HepG2 (cell line): ENCODE measurements at regions not wholly inside any gene's neighbourhood (a gene's known extent, or its start where the extent isn't known, plus 50 kb on each side); places are given as distances from the start of the nearest gene placed in this dataset.

Source experiments
- FLYWCH1 ChIP-seq: sonication (generic); formaldehyde crosslinking; IDR thresholded peaks from 2 replicates; pipeline ENCODE4 v1.8.1; 2023; ENCODE audit warnings: mild to moderate bottlenecking, missing genetic modification reagents
- GFI1 ChIP-seq: sonication (generic); formaldehyde crosslinking; IDR thresholded peaks from 2 replicates; pipeline ENCODE4 v1.5.0; 2020; ENCODE audit warnings: missing genetic modification reagents, mild to moderate bottlenecking, borderline replicate concordance
- GZF1 ChIP-seq: sonication (generic); formaldehyde crosslinking; IDR thresholded peaks from 2 replicates; pipeline ENCODE4 v1.5.1; 2020; ENCODE audit warnings: mild to moderate bottlenecking, missing genetic modification reagents
- HES4 ChIP-seq: sonication (generic); formaldehyde crosslinking; IDR thresholded peaks from 2 replicates; pipeline ENCODE4 v1.9.0; 2021; ENCODE audit warnings: mild to moderate bottlenecking, missing genetic modification reagents, borderline replicate concordance
- HNRNPH1 ChIP-seq: fragments of 200-400 bp; formaldehyde crosslinking; optimal IDR thresholded peaks from 2 replicates; pipeline ENCODE3; 2017; ENCODE audit warnings: mild to moderate bottlenecking, low read depth, low read length
- MIXL1 ChIP-seq: IDR thresholded peaks from 2 replicates; pipeline ENCODE4 v1.6.1; 2016
- NFE2 ChIP-seq: sonication (generic); formaldehyde crosslinking; IDR thresholded peaks from 2 replicates; pipeline ENCODE4 v1.4.0; 2020; ENCODE audit warnings: missing genetic modification reagents
- SP2 ChIP-seq: sonication (generic); formaldehyde crosslinking; IDR thresholded peaks from 2 replicates; pipeline ENCODE4 v1.5.1; 2020; ENCODE audit warnings: mild to moderate bottlenecking, missing genetic modification reagents
- SRSF9 ChIP-seq: fragments of 200-400 bp; formaldehyde crosslinking; IDR thresholded peaks from 2 replicates; pipeline ENCODE4 v1.6.1; 2018; ENCODE audit warnings: borderline replicate concordance, mild to moderate bottlenecking, low read depth, low read length; ENCODE audit not compliant: insufficient read depth, poor library complexity, severe bottlenecking
- TCF7L2 ChIP-seq: IDR thresholded peaks from 2 replicates; pipeline ENCODE4 v1.6.1; 2011; ENCODE audit warnings: mild to moderate bottlenecking, low read depth, low read length, moderate library complexity
- TF ChIP-seq, protein P1 (sequence below), 2 experiments: sonication (generic) in 1 of 2; formaldehyde crosslinking in 1 of 2; IDR thresholded peaks; 2 replicates each; pipeline versions ENCODE4 v1.4.0 to v1.6.1; 2016 to 2020; ENCODE audit warnings: borderline replicate concordance in 1 of 2, low read depth in 1 of 2, mild to moderate bottlenecking in 1 of 2, missing genetic modification reagents in 1 of 2
- TF ChIP-seq, protein P2 (sequence below), 2 experiments: fragments of 450-650 bp in 1 of 2; sonication (generic) in 1 of 2; formaldehyde crosslinking in 1 of 2; IDR thresholded peaks; 2 replicates each; pipeline versions ENCODE4 v1.6.1 to v1.8.0; 2016 to 2022; ENCODE audit warnings: antibody characterized with exemption in 1 of 2, mild to moderate bottlenecking in 1 of 2, missing genetic modification reagents in 1 of 2
- TF ChIP-seq, protein P3 (sequence below): sonication (generic); formaldehyde crosslinking; IDR thresholded peaks from 2 replicates; pipeline ENCODE4 v1.5.1; 2020; ENCODE audit warnings: missing genetic modification reagents, mild to moderate bottlenecking, borderline replicate concordance

- TF ChIP-seq, protein P1, sequence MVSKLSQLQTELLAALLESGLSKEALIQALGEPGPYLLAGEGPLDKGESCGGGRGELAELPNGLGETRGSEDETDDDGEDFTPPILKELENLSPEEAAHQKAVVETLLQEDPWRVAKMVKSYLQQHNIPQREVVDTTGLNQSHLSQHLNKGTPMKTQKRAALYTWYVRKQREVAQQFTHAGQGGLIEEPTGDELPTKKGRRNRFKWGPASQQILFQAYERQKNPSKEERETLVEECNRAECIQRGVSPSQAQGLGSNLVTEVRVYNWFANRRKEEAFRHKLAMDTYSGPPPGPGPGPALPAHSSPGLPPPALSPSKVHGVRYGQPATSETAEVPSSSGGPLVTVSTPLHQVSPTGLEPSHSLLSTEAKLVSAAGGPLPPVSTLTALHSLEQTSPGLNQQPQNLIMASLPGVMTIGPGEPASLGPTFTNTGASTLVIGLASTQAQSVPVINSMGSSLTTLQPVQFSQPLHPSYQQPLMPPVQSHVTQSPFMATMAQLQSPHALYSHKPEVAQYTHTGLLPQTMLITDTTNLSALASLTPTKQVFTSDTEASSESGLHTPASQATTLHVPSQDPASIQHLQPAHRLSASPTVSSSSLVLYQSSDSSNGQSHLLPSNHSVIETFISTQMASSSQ (IDR thresholded peaks at IDR 0.05; ENCODE audit: low read depth), result peak; percentile 28; the same call in 1 of the 2 replicates
- TF ChIP-seq, protein P1 (CRISPR knock-in tag; IDR thresholded peaks at IDR 0.05; ENCODE audit: borderline replicate concordance), result no peak
- no peak for TF ChIP-seq GZF1 (CRISPR knock-in tag)
- no peak for TF ChIP-seq NFE2 (CRISPR knock-in tag)
- TF ChIP-seq HNRNPH1, result no peak
- no peak for TF ChIP-seq HES4 (CRISPR knock-in tag)
- no peak for TF ChIP-seq SRSF9
- TF ChIP-seq SP2 (CRISPR knock-in tag), result no peak
- TF ChIP-seq FLYWCH1 (CRISPR knock-in tag), result no peak
- TF ChIP-seq GFI1, result peak; percentile 27; the same call in 1 of the 2 replicates
- TF ChIP-seq, protein P2, sequence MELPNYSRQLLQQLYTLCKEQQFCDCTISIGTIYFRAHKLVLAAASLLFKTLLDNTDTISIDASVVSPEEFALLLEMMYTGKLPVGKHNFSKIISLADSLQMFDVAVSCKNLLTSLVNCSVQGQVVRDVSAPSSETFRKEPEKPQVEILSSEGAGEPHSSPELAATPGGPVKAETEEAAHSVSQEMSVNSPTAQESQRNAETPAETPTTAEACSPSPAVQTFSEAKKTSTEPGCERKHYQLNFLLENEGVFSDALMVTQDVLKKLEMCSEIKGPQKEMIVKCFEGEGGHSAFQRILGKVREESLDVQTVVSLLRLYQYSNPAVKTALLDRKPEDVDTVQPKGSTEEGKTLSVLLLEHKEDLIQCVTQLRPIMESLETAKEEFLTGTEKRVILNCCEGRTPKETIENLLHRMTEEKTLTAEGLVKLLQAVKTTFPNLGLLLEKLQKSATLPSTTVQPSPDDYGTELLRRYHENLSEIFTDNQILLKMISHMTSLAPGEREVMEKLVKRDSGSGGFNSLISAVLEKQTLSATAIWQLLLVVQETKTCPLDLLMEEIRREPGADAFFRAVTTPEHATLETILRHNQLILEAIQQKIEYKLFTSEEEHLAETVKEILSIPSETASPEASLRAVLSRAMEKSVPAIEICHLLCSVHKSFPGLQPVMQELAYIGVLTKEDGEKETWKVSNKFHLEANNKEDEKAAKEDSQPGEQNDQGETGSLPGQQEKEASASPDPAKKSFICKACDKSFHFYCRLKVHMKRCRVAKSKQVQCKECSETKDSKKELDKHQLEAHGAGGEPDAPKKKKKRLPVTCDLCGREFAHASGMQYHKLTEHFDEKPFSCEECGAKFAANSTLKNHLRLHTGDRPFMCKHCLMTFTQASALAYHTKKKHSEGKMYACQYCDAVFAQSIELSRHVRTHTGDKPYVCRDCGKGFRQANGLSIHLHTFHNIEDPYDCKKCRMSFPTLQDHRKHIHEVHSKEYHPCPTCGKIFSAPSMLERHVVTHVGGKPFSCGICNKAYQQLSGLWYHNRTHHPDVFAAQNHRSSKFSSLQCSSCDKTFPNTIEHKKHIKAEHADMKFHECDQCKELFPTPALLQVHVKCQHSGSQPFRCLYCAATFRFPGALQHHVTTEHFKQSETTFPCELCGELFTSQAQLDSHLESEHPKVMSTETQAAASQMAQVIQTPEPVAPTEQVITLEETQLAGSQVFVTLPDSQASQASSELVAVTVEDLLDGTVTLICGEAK (IDR thresholded peaks at IDR 0.05), result no peak
- TF ChIP-seq, protein P2 (CRISPR knock-in tag; IDR thresholded peaks at IDR 0.05), result no peak; the same call in 1 of the 2 replicates
- TF ChIP-seq, protein P3, sequence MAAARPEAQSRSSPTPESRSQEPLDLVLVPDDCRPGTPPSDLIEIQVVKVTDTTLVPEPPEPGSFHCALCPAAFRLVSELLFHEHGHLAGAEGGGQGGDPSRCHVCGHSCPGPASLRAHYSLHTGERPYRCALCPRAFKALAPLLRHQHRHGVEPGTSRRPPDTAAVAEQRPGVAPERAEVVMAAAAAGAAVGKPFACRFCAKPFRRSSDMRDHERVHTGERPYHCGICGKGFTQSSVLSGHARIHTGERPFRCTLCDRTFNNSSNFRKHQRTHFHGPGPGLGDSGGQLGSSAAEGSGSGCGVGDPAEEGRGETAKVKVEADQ (CRISPR knock-in tag), result no peak
- peak; percentile 80 for TF ChIP-seq MIXL1 (CRISPR knock-in tag)
- TF ChIP-seq TCF7L2, result no peak
These were observed 60.8 kb downstream of the COPRS start (continued) for GRCh38 chr17:31798205-31798724.
